ENCODE measurements at regions not wholly inside any gene's neighbourhood (a gene's known extent, or its start where the extent isn't known, plus 50 kb on each side); places are given as distances from the start of the nearest gene placed in this dataset.

- DNase-seq, result no peak
- H3K36me3 ChIP-seq (replicated peaks; ENCODE audit: insufficient read depth, low read length), result no peaks in the 10 kb centered on the region
- H3F3A ChIP-seq (ENCODE audit: insufficient read depth, low read length), result no peaks in the 10 kb centered on the region
- H3K4me3 ChIP-seq (ENCODE audit: low read length), result no peak overlapping the region
- no peaks in the 10 kb centered on the region for H3K9me2 ChIP-seq (replicated peaks; ENCODE audit: insufficient read depth, low read length)
- H3K79me2 ChIP-seq (ENCODE audit: low read length), result no peaks in the 10 kb centered on the region
- H3K9me3 ChIP-seq (replicated peaks; ENCODE audit: insufficient read depth, low read length), result no peaks in the 10 kb centered on the region
- no peak overlapping the region for H3K4me2 ChIP-seq (ENCODE audit: low read depth, low read length)
- no peaks in the 10 kb centered on the region for H3K27me3 ChIP-seq (replicated peaks; ENCODE audit: insufficient read depth, low read length)
- H4K20me1 ChIP-seq (ENCODE audit: insufficient read depth, low read length), result no peaks in the 10 kb centered on the region
- TF ChIP-seq EZH2phosphoT487 (IDR thresholded peaks at IDR 0.05; ENCODE audit: low read length) (no peak), EZH2 (optimal IDR thresholded peaks at IDR 0.05; ENCODE audit: low read depth, low read length) (no peak), CTCF (IDR thresholded peaks at IDR 0.05; ENCODE audit: low read length) (no peak)
- H3K27ac ChIP-seq (ENCODE audit: low read length), result no peak overlapping the region
- no peak overlapping the region for H2AFZ ChIP-seq (ENCODE audit: low read length)
- no peaks in the 10 kb centered on the region for H3K4me1 ChIP-seq (ENCODE audit: low read length)
- H3K9ac ChIP-seq (ENCODE audit: low read length), result no peak overlapping the region
Observed at GRCh38 chr1:172833954-172834353, 175.1 kb downstream of the FASLG start.

- Histone ChIP-seq H3K9me3 (replicated peaks; ENCODE audit: insufficient read depth, low read length) (no peaks in the 10 kb centered on the region), H2AFZ (ENCODE audit: low read length) (no peak overlapping the region), H3F3A (ENCODE audit: insufficient read depth, low read length) (no peaks in the 10 kb centered on the region), H3K79me2 (ENCODE audit: low read length) (no peaks in the 10 kb centered on the region), H3K9ac (ENCODE audit: low read length) (no peak overlapping the region), H3K4me2 (ENCODE audit: low read depth, low read length) (no peak overlapping the region), H4K20me1 (ENCODE audit: insufficient read depth, low read length) (no peaks in the 10 kb centered on the region), H3K4me3 (ENCODE audit: low read length) (no peak overlapping the region), H3K27me3 (replicated peaks; ENCODE audit: insufficient read depth, low read length) (no peaks in the 10 kb centered on the region), H3K4me1 (ENCODE audit: low read length) (no peaks in the 10 kb centered on the region), H3K36me3 (replicated peaks; ENCODE audit: insufficient read depth, low read length) (no peaks in the 10 kb centered on the region), H3K9me2 (replicated peaks; ENCODE audit: insufficient read depth, low read length) (no peaks in the 10 kb centered on the region), H3K27ac (ENCODE audit: low read length) (no peak overlapping the region)
- no peak for DNase-seq
- TF ChIP-seq EZH2 (optimal IDR thresholded peaks at IDR 0.05; ENCODE audit: low read depth, low read length) (no peak), CTCF (IDR thresholded peaks at IDR 0.05; ENCODE audit: low read length) (no peak), EZH2phosphoT487 (IDR thresholded peaks at IDR 0.05; ENCODE audit: low read length) (no peak)
Observed at GRCh38 chr1:172834609-172835008, 175.7 kb downstream of the FASLG start.

DNA sequence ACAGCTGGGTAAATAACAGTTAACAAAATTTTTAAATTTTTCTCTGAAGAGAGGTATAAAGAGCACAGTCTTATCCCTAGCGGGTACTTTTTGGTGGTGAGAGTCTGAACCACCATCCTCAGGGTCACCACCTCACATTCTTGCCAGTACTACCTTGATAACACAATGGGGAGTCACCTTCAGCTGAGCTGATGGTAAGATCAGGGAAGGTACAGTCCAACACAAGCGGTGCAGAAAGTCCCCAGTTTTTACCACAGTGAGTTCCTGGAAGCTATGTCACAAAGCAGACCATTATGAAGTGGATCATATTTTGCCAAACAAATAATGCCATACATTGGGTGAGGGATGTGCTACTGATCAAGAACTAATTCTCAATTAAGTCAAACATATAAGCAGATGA lies 176.9 kb downstream of the FASLG start:
- no peak overlapping the region for H2AFZ ChIP-seq (ENCODE audit: low read length)
- no peaks in the 10 kb centered on the region for H3K27me3 ChIP-seq (replicated peaks; ENCODE audit: insufficient read depth, low read length)
- H3K27ac ChIP-seq (ENCODE audit: low read length), result no peak overlapping the region
- H3F3A ChIP-seq (ENCODE audit: insufficient read depth, low read length), result no peaks in the 10 kb centered on the region
- H3K79me2 ChIP-seq (ENCODE audit: low read length), result no peaks in the 10 kb centered on the region
- H3K9me2 ChIP-seq (replicated peaks; ENCODE audit: insufficient read depth, low read length), result no peaks in the 10 kb centered on the region
- no peaks in the 10 kb centered on the region for H3K9me3 ChIP-seq (replicated peaks; ENCODE audit: insufficient read depth, low read length)
- H3K4me2 ChIP-seq (ENCODE audit: low read depth, low read length), result no peak overlapping the region
- H3K36me3 ChIP-seq (replicated peaks; ENCODE audit: insufficient read depth, low read length), result no peaks in the 10 kb centered on the region
- no peak for TF ChIP-seq CTCF (IDR thresholded peaks at IDR 0.05; ENCODE audit: low read length)
- H3K4me1 ChIP-seq (ENCODE audit: low read length), result no peaks in the 10 kb centered on the region
- H3K4me3 ChIP-seq (ENCODE audit: low read length), result no peak overlapping the region
- H4K20me1 ChIP-seq (ENCODE audit: insufficient read depth, low read length), result no peaks in the 10 kb centered on the region
- DNase-seq, result no peak
- no peak overlapping the region for H3K9ac ChIP-seq (ENCODE audit: low read length)

All from MM.1S (cell line).